HG02798 (cell line): ENCODE measurements at regions not wholly inside any gene's neighbourhood (a gene's known extent, or its start where the extent isn't known, plus 50 kb on each side); places are given as distances from the start of the nearest gene placed in this dataset.

ENCODE experiments used
- ATAC-seq: cut with Tn5 transposase; IDR thresholded peaks from one replicate; pipeline ENCODE4 v1.9.1; 2021; ENCODE audit warnings: mild to moderate bottlenecking; ENCODE audit not compliant: unreplicated experiment, poor library complexity

GRCh38 chr13:79267560-79267959, 138.5 kb downstream of the RBM26 start:
- ATAC-seq, result no peak

- ATAC-seq, result peak; percentile 94
Observed at GRCh38 chr13:79258489-79258888, 147.6 kb downstream of the RBM26 start.

GRCh38 chr13:79246578-79246949, 159.5 kb downstream of the RBM26 start:
- ATAC-seq, result peak; percentile 42

- peak; percentile 81 for ATAC-seq
Observed at GRCh38 chr13:79245937-79246577, 160.0 kb downstream of the RBM26 start.

- no peak for ATAC-seq
Observed at GRCh38 chr13:79241697-79242096, 164.4 kb downstream of the RBM26 start.

GRCh38 chr13:79237981-79238380, 168.1 kb downstream of the RBM26 start:
- no peak for ATAC-seq

GRCh38 chr13:79231887-79232286, 174.2 kb downstream of the RBM26 start:
- ATAC-seq, result no peak

- ATAC-seq, result no peak
Observed at GRCh38 chr13:79229761-79230160, 176.3 kb downstream of the RBM26 start.

- ATAC-seq, result no peak
Observed at GRCh38 chr13:79228972-79229371, 177.1 kb downstream of the RBM26 start.

GRCh38 chr13:79227418-79227817, 178.6 kb downstream of the RBM26 start:
- ATAC-seq, result peak; percentile 77

- peak; percentile 25 for ATAC-seq
Observed at GRCh38 chr13:79226938-79227337, 179.1 kb downstream of the RBM26 start.

GRCh38 chr13:79226250-79226649, 179.8 kb downstream of the RBM26 start:
- ATAC-seq, result no peak

GRCh38 chr13:79225487-79226232, 180.4 kb downstream of the RBM26 start:
- no peak for ATAC-seq

- no peak for ATAC-seq
Observed at GRCh38 chr13:79222427-79223205, 183.4 kb downstream of the RBM26 start.

- ATAC-seq, result no peak
Observed at GRCh38 chr13:79212064-79212619, 193.9 kb downstream of the RBM26 start.

GRCh38 chr13:79211377-79211776, 194.7 kb downstream of the RBM26 start:
- no peak for ATAC-seq

- ATAC-seq, result no peak
Observed at GRCh38 chr13:79197933-79198332, 208.1 kb downstream of the RBM26 start.

GRCh38 chr13:79196843-79197242, 209.2 kb downstream of the RBM26 start:
- ATAC-seq, result no peak

GRCh38 chr13:79196366-79196765, 209.7 kb downstream of the RBM26 start:
- no peak for ATAC-seq

- peak; percentile 35 for ATAC-seq
Observed at GRCh38 chr13:79194727-79195126, 211.3 kb downstream of the RBM26 start.

- peak; percentile 91 for ATAC-seq
Observed at GRCh38 chr13:79194272-79194671, 211.8 kb downstream of the RBM26 start.
